ENCODE measurements at regions not wholly inside any gene's neighbourhood (a gene's known extent, or its start where the extent isn't known, plus 50 kb on each side); places are given as distances from the start of the nearest gene placed in this dataset.
A peak's percentile ranks its signal among the peaks of the same experiment; 100 is the strongest.
"Not testable (repeated sequence)": the region's sequence is repeated elsewhere in the genome, so short reads cannot be mapped to it uniquely, and the experiment has no call there.

GRCh38 chr14:105944632-105945610 lies 418.5 kb downstream of the TMEM121 start:
- H3K4me3 ChIP-seq (ENCODE audit: low read depth, low read length), result no peak overlapping the region
- DNase-seq (ENCODE audit: low read depth), result peak; percentile 36
- TF ChIP-seq CTCF (IDR thresholded peaks at IDR 0.05; ENCODE audit: control insufficient read depth, extremely low read depth, insufficient read depth), result peak; percentile 89

GRCh38 chr14:105945896-105946295 lies 419.5 kb downstream of the TMEM121 start:
- DNase-seq (ENCODE audit: low read depth), result no peak
- peak; percentile 70 for TF ChIP-seq CTCF (IDR thresholded peaks at IDR 0.05; ENCODE audit: control insufficient read depth, extremely low read depth, insufficient read depth)

GRCh38 chr14:105947599-105947998 lies 421.2 kb downstream of the TMEM121 start:
- TF ChIP-seq CTCF (IDR thresholded peaks at IDR 0.05; ENCODE audit: control insufficient read depth, extremely low read depth, insufficient read depth), result no peak
- DNase-seq (ENCODE audit: low read depth), result no peak
- no peak overlapping the region for H3K4me3 ChIP-seq (ENCODE audit: low read depth, low read length)

More at GRCh38 chr14:105945896-105946295, 419.5 kb downstream of the TMEM121 start:
- no peak overlapping the region for H3K4me3 ChIP-seq (ENCODE audit: low read depth, low read length)

- not testable (repeated sequence) for H3K4me3 ChIP-seq (ENCODE audit: low read depth, low read length); DNase-seq (ENCODE audit: low read depth)
Observed at GRCh38 chr14:105948955-105949354, 422.6 kb downstream of the TMEM121 start.

- H3K4me3 ChIP-seq (ENCODE audit: low read depth, low read length); DNase-seq (ENCODE audit: low read depth): not testable (repeated sequence)
Observed at GRCh38 chr14:105950364-105950892, 424.0 kb downstream of the TMEM121 start.

- H3K4me3 ChIP-seq (ENCODE audit: low read depth, low read length), result no peak overlapping the region
- no peak for TF ChIP-seq CTCF (IDR thresholded peaks at IDR 0.05; ENCODE audit: control insufficient read depth, extremely low read depth, insufficient read depth)
- DNase-seq (ENCODE audit: low read depth), result no peak
Observed at GRCh38 chr14:105951399-105951798, 425.0 kb downstream of the TMEM121 start.

- DNase-seq (ENCODE audit: low read depth), result no peak
- H3K4me3 ChIP-seq (ENCODE audit: low read depth, low read length), result no peak overlapping the region
- no peak for TF ChIP-seq CTCF (IDR thresholded peaks at IDR 0.05; ENCODE audit: control insufficient read depth, extremely low read depth, insufficient read depth)
Observed at GRCh38 chr14:105952222-105952621, 425.8 kb downstream of the TMEM121 start.

- no peak for TF ChIP-seq CTCF (IDR thresholded peaks at IDR 0.05; ENCODE audit: control insufficient read depth, extremely low read depth, insufficient read depth)
- H3K4me3 ChIP-seq (ENCODE audit: low read depth, low read length), result no peak overlapping the region
- no peak for DNase-seq (ENCODE audit: low read depth)
Observed at GRCh38 chr14:105952826-105953225, 426.4 kb downstream of the TMEM121 start.

- DNase-seq (ENCODE audit: low read depth); H3K4me3 ChIP-seq (ENCODE audit: low read depth, low read length): not testable (repeated sequence)
Observed at GRCh38 chr14:105961625-105962024, 435.2 kb downstream of the TMEM121 start.
